Endothelial cell of umbilical vein (primary cell): ENCODE measurements at regions not wholly inside any gene's neighbourhood (a gene's known extent, or its start where the extent isn't known, plus 50 kb on each side); places are given as distances from the start of the nearest gene placed in this dataset.

Experiments used
- BruUV-seq: library from RNA; stranded (reverse); fragments of 400-500 nt; replicated peaks from 2 replicates; lab custom pipeline; 2021; lab: Mats Ljungman, UMichigan
- CTCF ChIA-PET: fragments of 300-600, 350-600 bp; sonication (Branson Sonifier 250); formaldehyde crosslinking; loops from one replicate; lab custom pipeline; 2021; ENCODE audit warnings: antibody characterized with exemption, inconsistent platforms; lab: Charles Lee
- POLR2A ChIA-PET: fragments of 300-600, 350-600 bp; sonication (Branson Sonifier 250); formaldehyde crosslinking; loops from one replicate; lab custom pipeline; 2021; ENCODE audit warnings: antibody characterized with exemption, inconsistent platforms; lab: Charles Lee
- DNase-seq: peaks from one replicate; pipeline ENCODE4 v3.0.0-alpha.2; 2011; ENCODE audit warnings: low read depth, low spot score
- FAIRE-seq: peaks from 2 replicates; lab custom pipeline; 2011; peaks lifted over from hg19 to GRCh38; lab: Jason Lieb, UNC
- H2AFZ ChIP-seq: 2 replicates; pipeline ENCODE4 v1.6.0; 2012; ENCODE audit warnings: low read depth, low read length, control low read depth, inconsistent platforms
- H3K27ac ChIP-seq: 2 replicates; pipeline ENCODE4 v1.5.1; 2011; ENCODE audit warnings: low read depth, mild to moderate bottlenecking, control low read depth, low read length, moderate library complexity; ENCODE audit not compliant: insufficient read depth
- H3K27me3 ChIP-seq, 2 experiments: 2 replicates each; pipeline versions ENCODE4 v1.6.0 to v1.6.1; 2011; ENCODE audit warnings: low read length in 2 of 2, mixed read lengths in 1 of 2; ENCODE audit not compliant: control insufficient read depth in 2 of 2, insufficient read depth in 2 of 2
- H3K36me3 ChIP-seq, 2 experiments: 2 replicates in 1 of 2; 3 replicates in 1 of 2; pipeline ENCODE4 v1.5.1; 2011; ENCODE audit warnings: low read length in 2 of 2, mild to moderate bottlenecking in 1 of 2, moderate library complexity in 1 of 2; ENCODE audit not compliant: control insufficient read depth in 2 of 2, insufficient read depth in 2 of 2; ENCODE audit errors: extremely low read depth in 1 of 2
- H3K4me1 ChIP-seq: 3 replicates; pipeline ENCODE4 v1.5.1; 2011; ENCODE audit warnings: mild to moderate bottlenecking, low read length; ENCODE audit not compliant: control insufficient read depth, insufficient read depth; ENCODE audit errors: extremely low read depth
- H3K4me2 ChIP-seq: 2 replicates; pipeline ENCODE4 v1.6.1; 2011; ENCODE audit warnings: low read length, control low read depth, mixed read lengths; ENCODE audit not compliant: insufficient read depth
- H3K4me3 ChIP-seq, 3 experiments: fragments of 200-600 bp in 1 of 3; sonication (generic), shearing (Covaris generic) in 1 of 3; replicated peaks in 1 of 3; 2 replicates each; pipeline ENCODE4 v1.5.1; 2011 to 2016; ENCODE audit warnings: control low read depth in 3 of 3, low read length in 3 of 3, mild to moderate bottlenecking in 2 of 3, inconsistent platforms in 1 of 3, low read depth in 1 of 3, moderate library complexity in 1 of 3; ENCODE audit not compliant: insufficient read depth in 1 of 3
- H3K79me2 ChIP-seq: 2 replicates; pipeline ENCODE4 v1.6.0; 2012; ENCODE audit warnings: low read length, inconsistent platforms; ENCODE audit not compliant: control insufficient read depth, insufficient read depth
- H3K9ac ChIP-seq: replicated peaks from 2 replicates; pipeline ENCODE3; 2011; ENCODE audit warnings: low read length, control low read depth; ENCODE audit not compliant: insufficient read depth; ENCODE audit errors: extremely low read depth
- H3K9me1 ChIP-seq: replicated peaks from 3 replicates; pipeline ENCODE4 v1.6.0; 2011; ENCODE audit warnings: mild to moderate bottlenecking, low read length; ENCODE audit not compliant: control insufficient read depth, insufficient read depth; ENCODE audit errors: extremely low read depth
- H3K9me3 ChIP-seq: replicated peaks from 2 replicates; pipeline ENCODE4 v1.5.1; 2012; ENCODE audit warnings: low read length, inconsistent platforms; ENCODE audit not compliant: control insufficient read depth, insufficient read depth
- H4K20me1 ChIP-seq: replicated peaks from 2 replicates; pipeline ENCODE3; 2011; ENCODE audit warnings: mild to moderate bottlenecking, low read length; ENCODE audit not compliant: control insufficient read depth, insufficient read depth; ENCODE audit errors: extremely low read depth
- FOS ChIP-seq: IDR thresholded peaks from 2 replicates; pipeline ENCODE4 v1.6.1; 2011; ENCODE audit warnings: mild to moderate bottlenecking, low read length, moderate library complexity, borderline replicate concordance; ENCODE audit not compliant: insufficient read depth
- GATA2 ChIP-seq: IDR thresholded peaks from 2 replicates; pipeline ENCODE4 v1.7.0; 2011; ENCODE audit warnings: low read depth, mild to moderate bottlenecking, moderate library complexity, mixed read lengths, low read length; ENCODE audit not compliant: insufficient read length, insufficient read depth
- MYC ChIP-seq: IDR thresholded peaks from one replicate; pipeline ENCODE4 v1.6.1; 2011; ENCODE audit warnings: mild to moderate bottlenecking, low read depth, low read length
- POLR2AphosphoS5 ChIP-seq: IDR thresholded peaks from 2 replicates; pipeline ENCODE4 v1.6.1; 2012; ENCODE audit warnings: low read depth, mild to moderate bottlenecking, control low read depth, low read length, moderate library complexity; ENCODE audit not compliant: insufficient read depth
- dilution Hi-C: fragments of 300-500 bp; cut with MboI; formaldehyde crosslinking; loops from one replicate; pipeline ENCODE4 v1.15.0; 2019; ENCODE audit warnings: low sequenced_read_pairs; ENCODE audit not compliant: extremely low pct_ligation_motif_present
- intact Hi-C: fragments of 100-400 bp; cut with micrococcal nuclease; formaldehyde crosslinking; loops from one replicate; pipeline ENCODE4 v1.10.0; 2022
- TF ChIP-seq, protein P1 (sequence below): IDR thresholded peaks from 2 replicates; pipeline ENCODE4 v1.6.1; 2011; ENCODE audit not compliant: insufficient read depth, insufficient read length

DNA sequence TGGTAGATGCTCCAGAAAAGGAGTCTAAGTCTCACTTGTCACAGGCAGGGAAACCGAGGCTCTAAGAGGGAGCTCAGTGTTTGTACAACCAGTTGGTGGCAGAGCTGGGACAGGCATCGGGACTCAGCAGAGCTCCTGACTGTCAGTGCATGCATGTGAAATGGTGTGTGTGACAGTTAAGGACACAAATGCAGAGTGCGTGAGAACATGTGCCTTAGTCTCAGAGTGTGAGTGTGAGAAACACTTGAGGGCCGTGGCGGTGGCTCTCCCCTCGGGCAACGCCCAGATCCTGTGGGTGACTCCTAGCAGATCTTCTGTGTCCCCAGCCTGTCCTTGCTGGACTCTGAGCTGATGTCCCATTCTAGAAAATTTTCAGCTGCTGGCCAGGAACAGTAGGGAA is 362.6 kb downstream of the MATN1 start:
- H3K4me3 ChIP-seq: no peak overlapping the region
- ChIA-PET POLR2A (no interaction called here), CTCF (no interaction called here)
- no TSS peak for BruUV-seq
- intact Hi-C loops (no loop called here), dilution Hi-C loops (no loop called here)
- H3K9me1 ChIP-seq: no peaks in the 10 kb centered on the region
- no peaks in the 10 kb centered on the region for H3K79me2 ChIP-seq
- FAIRE-seq: no peak
- H2AFZ ChIP-seq: no peak overlapping the region
- no peaks in the 10 kb centered on the region for H3K36me3 ChIP-seq
- H3K4me1 ChIP-seq: no peaks in the 10 kb centered on the region
- H3K9me3 ChIP-seq: no peaks in the 10 kb centered on the region
- TF ChIP-seq GATA2 (no peak), MYC (no peak), FOS (no peak)
- TF ChIP-seq, protein P1, sequence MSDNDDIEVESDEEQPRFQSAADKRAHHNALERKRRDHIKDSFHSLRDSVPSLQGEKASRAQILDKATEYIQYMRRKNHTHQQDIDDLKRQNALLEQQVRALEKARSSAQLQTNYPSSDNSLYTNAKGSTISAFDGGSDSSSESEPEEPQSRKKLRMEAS: no peak
- no peak overlapping the region for H3K27ac ChIP-seq
- H4K20me1 ChIP-seq: no peaks in the 10 kb centered on the region
- no peak for DNase-seq
- H3K9ac ChIP-seq: no peak overlapping the region
- no peak overlapping the region for H3K4me2 ChIP-seq
- no peaks in the 10 kb centered on the region for H3K27me3 ChIP-seq

DNA sequence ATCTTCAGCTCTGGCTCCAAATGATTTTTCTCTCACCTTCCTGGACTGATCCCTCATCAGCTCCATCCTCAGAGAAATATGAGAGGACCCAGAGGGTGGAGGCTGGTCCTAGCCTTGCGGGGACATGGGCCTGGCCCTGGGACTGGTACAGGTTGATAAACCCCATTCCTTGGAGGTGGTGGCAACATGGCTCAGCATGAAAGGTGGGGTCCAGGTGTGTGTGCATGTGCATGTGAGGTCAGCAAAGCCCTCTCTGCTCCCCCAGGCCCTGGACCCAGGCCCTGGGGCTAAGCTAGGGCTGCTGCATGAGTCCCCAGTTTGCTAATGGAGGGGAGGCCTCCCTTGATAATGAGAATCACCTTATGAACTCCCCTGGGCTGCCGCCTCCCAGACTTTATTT is 363.1 kb downstream of the MATN1 start:
- Histone ChIP-seq H3K9me1 (no peaks in the 10 kb centered on the region), H3K4me2 (no peak overlapping the region), H3K27ac (no peak overlapping the region)

More for the DNA sequence above, 363.1 kb downstream of the MATN1 start:
- BruUV-seq: no TSS peak
- Histone ChIP-seq H3K36me3 (no peaks in the 10 kb centered on the region), H3K27me3 (no peaks in the 10 kb centered on the region), H2AFZ (no peak overlapping the region), H3K79me2 (no peaks in the 10 kb centered on the region), H3K9me3 (no peaks in the 10 kb centered on the region), H3K4me1 (no peaks in the 10 kb centered on the region), H4K20me1 (no peaks in the 10 kb centered on the region), H3K9ac (no peak overlapping the region), H3K4me3 (no peak overlapping the region)
- no peak for FAIRE-seq
- ChIA-PET POLR2A (no interaction called here), CTCF (no interaction called here)
- no peak for DNase-seq
- dilution Hi-C loops: no loop called here
- intact Hi-C loops: no loop called here
- TF ChIP-seq POLR2AphosphoS5: no peak
- no peak for TF ChIP-seq MYC
- TF ChIP-seq, protein P1: no peak
